ENCODE measurements at regions not wholly inside any gene's neighbourhood (a gene's known extent, or its start where the extent isn't known, plus 50 kb on each side); places are given as distances from the start of the nearest gene placed in this dataset.
"Not testable (repeated sequence)": the region's sequence is repeated elsewhere in the genome, so short reads cannot be mapped to it uniquely, and the experiment has no call there.

GRCh38 chr5:93682471-93683404, 58.7 kb downstream of the POU5F2 start:
- H3K4me3 ChIP-seq (ENCODE audit: low read depth, low read length): not testable (repeated sequence)
- DNase-seq (ENCODE audit: low read depth): peak; percentile 78

- TF ChIP-seq, protein P1, sequence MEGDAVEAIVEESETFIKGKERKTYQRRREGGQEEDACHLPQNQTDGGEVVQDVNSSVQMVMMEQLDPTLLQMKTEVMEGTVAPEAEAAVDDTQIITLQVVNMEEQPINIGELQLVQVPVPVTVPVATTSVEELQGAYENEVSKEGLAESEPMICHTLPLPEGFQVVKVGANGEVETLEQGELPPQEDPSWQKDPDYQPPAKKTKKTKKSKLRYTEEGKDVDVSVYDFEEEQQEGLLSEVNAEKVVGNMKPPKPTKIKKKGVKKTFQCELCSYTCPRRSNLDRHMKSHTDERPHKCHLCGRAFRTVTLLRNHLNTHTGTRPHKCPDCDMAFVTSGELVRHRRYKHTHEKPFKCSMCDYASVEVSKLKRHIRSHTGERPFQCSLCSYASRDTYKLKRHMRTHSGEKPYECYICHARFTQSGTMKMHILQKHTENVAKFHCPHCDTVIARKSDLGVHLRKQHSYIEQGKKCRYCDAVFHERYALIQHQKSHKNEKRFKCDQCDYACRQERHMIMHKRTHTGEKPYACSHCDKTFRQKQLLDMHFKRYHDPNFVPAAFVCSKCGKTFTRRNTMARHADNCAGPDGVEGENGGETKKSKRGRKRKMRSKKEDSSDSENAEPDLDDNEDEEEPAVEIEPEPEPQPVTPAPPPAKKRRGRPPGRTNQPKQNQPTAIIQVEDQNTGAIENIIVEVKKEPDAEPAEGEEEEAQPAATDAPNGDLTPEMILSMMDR (IDR thresholded peaks at IDR 0.05; ENCODE audit: insufficient read depth, low read length): peak; percentile 39
- no peak overlapping the region for H3K4me3 ChIP-seq (ENCODE audit: low read depth, low read length)
- DNase-seq (ENCODE audit: low read depth): no peak
Measured at GRCh38 chr5:93681432-93681831, 60.0 kb downstream of the POU5F2 start.

GRCh38 chr5:93677359-93677891, 64.0 kb downstream of the POU5F2 start:
- DNase-seq (ENCODE audit: low read depth): peak; percentile 93

GRCh38 chr5:93676704-93677103, 64.7 kb downstream of the POU5F2 start:
- H3K4me3 ChIP-seq (ENCODE audit: low read depth, low read length): no peak overlapping the region
- DNase-seq (ENCODE audit: low read depth): peak; percentile 10

More at GRCh38 chr5:93677359-93677891, 64.0 kb downstream of the POU5F2 start:
- TF ChIP-seq, protein P1 (IDR thresholded peaks at IDR 0.05; ENCODE audit: insufficient read depth, low read length): no peak
- no peak overlapping the region for H3K4me3 ChIP-seq (ENCODE audit: low read depth, low read length)

DNA sequence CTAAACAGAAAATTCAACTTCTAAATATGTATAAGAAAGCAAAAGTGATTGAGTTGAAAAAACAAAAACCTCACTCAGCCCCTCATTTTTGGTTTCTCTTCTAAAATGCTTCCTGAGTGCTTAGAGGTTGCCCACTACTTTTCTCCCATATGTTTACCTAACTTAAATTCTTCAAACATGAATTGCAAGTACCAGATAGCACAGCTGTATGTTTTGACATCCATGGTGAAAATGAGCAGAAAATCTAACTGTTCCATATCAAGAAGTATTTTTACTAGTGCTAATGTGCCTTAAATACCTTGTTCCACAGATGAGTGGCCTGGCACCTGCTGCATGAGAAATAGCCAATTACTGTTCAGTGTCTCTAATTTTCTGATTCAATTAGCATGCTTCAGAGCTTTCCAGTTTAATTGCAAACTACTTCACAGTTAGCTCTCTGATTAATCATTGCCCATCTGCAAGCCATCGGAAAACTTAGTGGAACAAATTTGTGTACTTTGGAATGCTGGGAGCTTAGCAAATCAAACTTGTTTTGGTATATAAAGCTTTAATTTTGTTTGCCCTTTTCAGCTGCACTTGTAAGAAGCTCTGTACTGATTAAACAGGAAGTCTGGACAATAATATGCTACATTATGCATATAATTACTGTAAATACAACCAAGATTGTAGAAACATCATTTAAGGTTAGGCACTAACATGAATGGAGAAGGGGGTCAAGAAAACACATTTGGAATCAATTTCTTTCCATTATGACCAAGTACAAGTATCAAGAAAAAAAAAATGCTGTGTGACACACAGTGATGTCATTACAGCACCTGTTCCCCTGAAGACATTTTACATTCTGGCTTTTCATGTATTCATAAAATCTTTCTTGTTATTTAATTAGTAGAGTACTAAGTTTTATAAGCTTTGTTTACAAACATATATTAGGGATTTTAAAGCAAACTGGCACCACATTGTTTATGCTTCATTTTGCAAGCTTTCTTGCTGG, 65.6 kb downstream of the POU5F2 start:
- DNase-seq (ENCODE audit: low read depth): no peak

More at GRCh38 chr5:93676704-93677103, 64.7 kb downstream of the POU5F2 start:
- TF ChIP-seq, protein P1 (IDR thresholded peaks at IDR 0.05; ENCODE audit: insufficient read depth, low read length): no peak

GRCh38 chr5:93674866-93675459, 66.4 kb downstream of the POU5F2 start:
- no peak overlapping the region for H3K4me3 ChIP-seq (ENCODE audit: low read depth, low read length)
- no peak for DNase-seq (ENCODE audit: low read depth)
- TF ChIP-seq, protein P1 (IDR thresholded peaks at IDR 0.05; ENCODE audit: insufficient read depth, low read length): no peak

More for the DNA sequence above, 65.6 kb downstream of the POU5F2 start:
- H3K4me3 ChIP-seq (ENCODE audit: low read depth, low read length): no peak overlapping the region
- TF ChIP-seq, protein P1 (IDR thresholded peaks at IDR 0.05; ENCODE audit: insufficient read depth, low read length): no peak
